AG10803 (cell line): ENCODE measurements at regions not wholly inside any gene's neighbourhood (a gene's known extent, or its start where the extent isn't known, plus 50 kb on each side); places are given as distances from the start of the nearest gene placed in this dataset.

Source experiments
- DNase-seq: peaks from one replicate; pipeline ENCODE4 v3.0.0; 2010; ENCODE audit warnings: low read depth
- H3K4me3 ChIP-seq: 2 replicates; pipeline ENCODE4 v1.5.1; 2011; ENCODE audit warnings: mild to moderate bottlenecking, low read length, control low read depth
- TF ChIP-seq, protein P1 (sequence below): conservative IDR thresholded peaks from 2 replicates; pipeline ENCODE4 v1.5.1; 2011; ENCODE audit warnings: mild to moderate bottlenecking, low read length, control low read depth, inconsistent platforms

DNA sequence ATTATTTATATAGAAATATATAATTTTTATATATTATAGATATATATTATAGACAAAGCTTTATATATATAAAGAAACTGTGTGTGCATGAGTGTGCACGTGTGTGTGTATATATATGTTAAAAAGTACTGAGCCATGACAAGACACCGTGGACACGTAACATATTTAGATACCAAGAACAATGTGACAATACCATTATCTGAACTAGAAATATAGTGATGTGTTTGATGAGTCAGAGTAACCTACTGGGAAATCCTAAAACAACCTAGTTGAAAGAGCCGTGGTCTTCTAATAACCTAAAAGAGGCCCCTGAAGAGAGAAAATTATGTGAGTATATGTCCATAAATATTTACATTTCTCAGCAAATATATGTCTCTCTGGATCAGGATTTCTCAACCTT lies 50.7 kb upstream of the ITGB8 start:
- no peak overlapping the region for H3K4me3 ChIP-seq
- no peak for DNase-seq
- TF ChIP-seq, protein P1, sequence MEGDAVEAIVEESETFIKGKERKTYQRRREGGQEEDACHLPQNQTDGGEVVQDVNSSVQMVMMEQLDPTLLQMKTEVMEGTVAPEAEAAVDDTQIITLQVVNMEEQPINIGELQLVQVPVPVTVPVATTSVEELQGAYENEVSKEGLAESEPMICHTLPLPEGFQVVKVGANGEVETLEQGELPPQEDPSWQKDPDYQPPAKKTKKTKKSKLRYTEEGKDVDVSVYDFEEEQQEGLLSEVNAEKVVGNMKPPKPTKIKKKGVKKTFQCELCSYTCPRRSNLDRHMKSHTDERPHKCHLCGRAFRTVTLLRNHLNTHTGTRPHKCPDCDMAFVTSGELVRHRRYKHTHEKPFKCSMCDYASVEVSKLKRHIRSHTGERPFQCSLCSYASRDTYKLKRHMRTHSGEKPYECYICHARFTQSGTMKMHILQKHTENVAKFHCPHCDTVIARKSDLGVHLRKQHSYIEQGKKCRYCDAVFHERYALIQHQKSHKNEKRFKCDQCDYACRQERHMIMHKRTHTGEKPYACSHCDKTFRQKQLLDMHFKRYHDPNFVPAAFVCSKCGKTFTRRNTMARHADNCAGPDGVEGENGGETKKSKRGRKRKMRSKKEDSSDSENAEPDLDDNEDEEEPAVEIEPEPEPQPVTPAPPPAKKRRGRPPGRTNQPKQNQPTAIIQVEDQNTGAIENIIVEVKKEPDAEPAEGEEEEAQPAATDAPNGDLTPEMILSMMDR: no peak

DNA sequence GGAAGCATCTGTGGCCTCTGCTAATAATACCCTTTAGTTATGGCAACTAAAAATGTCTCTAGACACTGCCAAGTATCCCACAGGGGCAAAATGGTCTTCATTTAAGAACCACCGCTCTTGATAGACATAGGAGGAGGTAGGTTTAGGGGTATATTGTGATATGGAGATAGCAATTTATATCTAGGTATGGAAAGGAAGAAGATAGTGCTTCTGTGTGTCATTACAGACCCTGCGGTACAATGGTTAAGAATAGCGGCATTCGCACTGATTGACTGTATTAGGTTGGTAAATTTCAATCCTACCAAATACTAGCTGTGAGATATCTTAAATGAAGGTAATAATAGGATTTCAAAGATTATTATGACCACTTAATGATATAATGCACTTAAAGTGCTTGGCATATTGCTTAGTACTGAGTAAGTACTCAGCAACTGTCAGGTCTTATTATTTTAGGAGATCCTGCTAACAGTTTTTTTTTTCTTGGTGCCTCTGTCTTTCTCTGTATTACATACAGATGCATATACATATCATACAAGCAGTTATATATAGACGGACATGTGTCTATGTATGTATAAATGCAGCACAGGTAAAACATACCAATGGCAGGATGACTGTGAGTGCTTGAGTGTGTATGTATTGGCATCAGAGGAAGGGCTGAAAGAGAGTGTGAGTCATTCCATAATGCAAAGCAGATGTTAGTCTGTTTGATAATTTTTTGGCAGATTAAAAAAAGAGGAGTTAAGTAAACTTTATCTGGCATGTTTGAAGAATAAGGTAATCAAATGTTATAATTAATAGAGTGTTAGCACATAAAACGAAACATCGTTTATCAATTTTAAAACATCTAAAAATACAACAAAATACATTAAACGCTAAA lies 50.0 kb upstream of the ITGB8 start:
- no peak overlapping the region for H3K4me3 ChIP-seq
- peak; percentile 76 for DNase-seq

More for the DNA sequence above, 50.0 kb upstream of the ITGB8 start:
- TF ChIP-seq, protein P1: no peak
